GM12874 (cell line): ENCODE measurements at regions not wholly inside any gene's neighbourhood (a gene's known extent, or its start where the extent isn't known, plus 50 kb on each side); places are given as distances from the start of the nearest gene placed in this dataset.

Experiments
- CTCF ChIP-seq: IDR thresholded peaks from 2 replicates; pipeline ENCODE4 v1.5.1; 2011; ENCODE audit warnings: low read depth, mild to moderate bottlenecking, control low read depth, low read length, moderate library complexity; ENCODE audit not compliant: insufficient read depth

DNA sequence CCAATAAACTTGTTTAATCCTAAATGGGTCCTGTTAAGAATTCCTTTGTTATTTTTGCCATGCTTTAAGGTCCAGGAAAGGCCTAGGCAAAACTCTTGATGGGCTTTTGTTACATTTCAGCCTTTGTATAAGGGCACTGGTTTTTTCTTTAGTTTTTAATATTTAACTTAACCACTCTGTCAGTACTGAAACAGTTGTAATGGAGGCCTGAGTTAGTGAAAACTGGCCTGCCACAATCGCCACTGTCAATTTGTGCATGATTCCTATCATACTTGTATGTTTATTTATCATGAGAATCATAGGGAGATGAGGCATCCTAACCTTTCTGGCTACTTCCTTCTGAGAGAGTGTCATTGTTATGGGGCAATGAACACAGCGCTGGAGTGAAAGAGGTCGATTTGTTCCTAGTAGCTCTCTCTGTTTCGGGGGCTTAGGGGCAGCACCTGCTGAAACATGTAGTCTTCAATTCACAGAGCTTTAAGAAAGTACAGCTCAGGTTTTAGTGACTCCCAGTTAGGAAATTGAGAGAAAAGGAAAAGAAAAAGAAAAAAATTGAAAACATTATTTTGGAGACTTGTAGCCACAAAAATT, 393.8 kb upstream of the FSTL5 start:
- TF ChIP-seq CTCF: no peak

- no peak for TF ChIP-seq CTCF
These were observed 371.3 kb upstream of the FSTL5 start for GRCh38 chr4:162535121-162535520.

GRCh38 chr4:162523171-162523570, 359.4 kb upstream of the FSTL5 start:
- TF ChIP-seq CTCF: no peak

GRCh38 chr4:162522724-162523123, 358.9 kb upstream of the FSTL5 start:
- TF ChIP-seq CTCF: no peak

DNA sequence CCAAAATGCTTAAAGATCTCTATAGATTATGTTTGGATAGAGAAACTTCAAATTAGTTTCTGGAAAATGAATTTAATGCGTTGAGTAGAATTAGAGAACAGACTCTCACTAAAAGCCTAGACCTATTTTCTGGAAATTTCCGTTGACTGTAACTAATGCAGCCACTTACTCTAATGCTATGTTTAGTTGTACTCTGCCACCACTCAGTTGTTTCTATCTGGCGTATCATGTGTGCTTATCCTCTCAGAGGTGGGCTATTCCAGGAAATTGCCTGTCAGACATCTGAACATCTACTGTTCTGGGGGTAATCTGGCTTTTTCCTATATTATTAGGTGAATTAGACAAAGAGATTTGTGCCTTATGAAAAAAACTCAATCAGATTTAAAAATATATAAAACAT, 347.1 kb upstream of the FSTL5 start:
- TF ChIP-seq CTCF: no peak

DNA sequence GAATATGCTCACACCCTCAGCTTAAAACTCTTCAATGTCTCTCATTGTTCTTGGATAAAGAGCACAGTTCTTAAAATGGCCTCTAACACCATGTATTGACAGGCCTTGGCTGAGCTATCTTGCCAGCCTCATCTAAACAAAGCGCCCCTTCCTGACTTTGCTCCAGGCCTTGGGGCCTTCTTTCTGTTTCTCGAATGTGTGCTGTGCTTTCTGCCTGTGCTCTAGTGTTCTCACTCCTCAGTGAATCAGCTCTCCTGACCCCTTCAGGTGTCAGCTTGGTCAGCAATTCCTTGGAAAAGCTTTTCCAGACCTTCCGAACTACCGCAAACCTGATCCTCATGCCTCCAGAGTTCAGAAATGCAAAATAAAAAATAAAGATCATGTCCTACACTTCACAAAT, 346.3 kb upstream of the FSTL5 start:
- no peak for TF ChIP-seq CTCF

DNA sequence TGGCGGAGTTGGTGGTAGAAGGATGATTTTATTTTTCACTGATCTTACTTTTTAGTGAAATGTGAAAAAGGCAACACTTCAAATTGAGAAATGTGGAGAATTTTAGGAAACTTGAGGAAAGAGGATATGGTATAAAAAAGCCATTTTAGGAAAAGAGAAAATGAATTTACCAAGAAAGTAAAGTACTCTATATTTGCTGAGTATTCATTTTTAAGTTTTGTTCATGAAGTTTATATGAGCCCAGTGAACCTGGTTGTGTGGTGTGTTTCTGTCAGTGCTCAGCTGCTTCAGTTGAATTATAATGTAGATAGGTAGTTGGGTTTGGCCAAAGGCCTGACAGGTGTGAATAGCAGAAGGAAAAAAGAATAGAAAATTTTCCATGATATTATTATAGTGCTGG, 345.5 kb upstream of the FSTL5 start:
- no peak for TF ChIP-seq CTCF

- no peak for TF ChIP-seq CTCF
These were observed 342.5 kb upstream of the FSTL5 start for GRCh38 chr4:162506253-162506652.
